GM23338 (cell line): ENCODE measurements at regions not wholly inside any gene's neighbourhood (a gene's known extent, or its start where the extent isn't known, plus 50 kb on each side); places are given as distances from the start of the nearest gene placed in this dataset.

Experiments used
- ATAC-seq: fragments of 200-7000 bp; cut with Tn5 transposase; 3 replicates; pipeline ENCODE4 v1.9.1; 2020
- DNase-seq: peaks from one replicate; pipeline ENCODE4 v3.0.0-alpha.2; 2015; ENCODE audit warnings: low spot score
- H2AFZ ChIP-seq: fragments of 200-600 bp; sonication (generic); 2 replicates; pipeline ENCODE4 v1.8.0; 2016; ENCODE audit warnings: antibody characterized with exemption, mild to moderate bottlenecking, moderate library complexity
- H3F3A ChIP-seq: fragments of 200-600 bp; sonication (generic); replicated peaks from 2 replicates; pipeline ENCODE4 v1.8.0; 2017; ENCODE audit warnings: antibody characterized with exemption, mixed run types, low read depth
- H3K27ac ChIP-seq: fragments of 200-600 bp; sonication (generic); 2 replicates; pipeline ENCODE4 v1.6.1; 2016; ENCODE audit warnings: low read depth
- H3K27me3 ChIP-seq: fragments of 200-600 bp; sonication (generic); 2 replicates; pipeline ENCODE4 v1.8.0; 2016; ENCODE audit warnings: mild to moderate bottlenecking, mixed run types, moderate library complexity; ENCODE audit not compliant: insufficient read depth
- H3K36me3 ChIP-seq: fragments of 200-600 bp; sonication (generic); 2 replicates; pipeline ENCODE4 v1.8.0; 2016; ENCODE audit warnings: mild to moderate bottlenecking; ENCODE audit not compliant: insufficient read depth
- H3K4me1 ChIP-seq: fragments of 200-600 bp; sonication (generic); 2 replicates; pipeline ENCODE4 v1.8.0; 2016; ENCODE audit warnings: mild to moderate bottlenecking, moderate library complexity; ENCODE audit not compliant: insufficient read depth
- H3K4me2 ChIP-seq: fragments of 200-600 bp; sonication (generic); 2 replicates; pipeline ENCODE4 v1.7.1; 2017; ENCODE audit warnings: mixed run types
- H3K4me3 ChIP-seq: fragments of 200-600 bp; sonication (generic); 2 replicates; pipeline ENCODE4 v1.6.1; 2016; ENCODE audit warnings: mixed run types
- H3K79me2 ChIP-seq: fragments of 200-600 bp; sonication (generic); replicated peaks from 2 replicates; pipeline ENCODE4 v1.8.0; 2017; ENCODE audit warnings: mild to moderate bottlenecking; ENCODE audit not compliant: insufficient read depth
- H3K9me2 ChIP-seq: fragments of 200-600 bp; sonication (generic); 2 replicates; pipeline ENCODE4 v1.8.0; 2017; ENCODE audit not compliant: insufficient read depth
- H4K20me1 ChIP-seq: fragments of 200-600 bp; sonication (generic); replicated peaks from 2 replicates; pipeline ENCODE4 v1.8.0; 2017; ENCODE audit warnings: mild to moderate bottlenecking; ENCODE audit not compliant: insufficient read depth
- H3K27ac Mint-ChIP-seq: 2 replicates; pipeline ENCODE4 v1.8.0; 2020; ENCODE audit warnings: inconsistent platforms, mild to moderate bottlenecking, moderate library complexity, mixed read lengths
- H3K27me3 Mint-ChIP-seq: 3 replicates; pipeline ENCODE4 v1.8.0; 2022; ENCODE audit warnings: low read depth, mild to moderate bottlenecking, moderate library complexity, mixed read lengths, inconsistent platforms; ENCODE audit not compliant: insufficient read depth, poor library complexity
- H3K36me3 Mint-ChIP-seq: 3 replicates; pipeline ENCODE4 v1.8.0; 2021; ENCODE audit warnings: low read depth, mild to moderate bottlenecking, inconsistent platforms, moderate library complexity, mixed read lengths
- H3K4me1 Mint-ChIP-seq: 3 replicates; pipeline ENCODE4 v1.8.0; 2020; ENCODE audit warnings: mild to moderate bottlenecking, inconsistent platforms, mixed read lengths
- H3K4me3 Mint-ChIP-seq: 3 replicates; pipeline ENCODE4 v1.8.0; 2021; ENCODE audit warnings: moderate library complexity, mild to moderate bottlenecking, inconsistent platforms, mixed read lengths
- H3K9me3 Mint-ChIP-seq: 3 replicates; pipeline ENCODE4 v1.8.0; 2020; ENCODE audit warnings: moderate library complexity, mild to moderate bottlenecking, inconsistent platforms, mixed read lengths
- CREB1 ChIP-seq: fragments of 250-450 bp; sonication (Bioruptor Pico); IDR thresholded peaks from 2 replicates; pipeline ENCODE4 v1.5.0; 2020; ENCODE audit warnings: low read depth, mild to moderate bottlenecking, moderate library complexity
- EZH2 ChIP-seq: fragments of 200-600 bp; sonication (generic); IDR thresholded peaks from one replicate; pipeline ENCODE4 v1.8.0; 2017; ENCODE audit warnings: antibody characterized with exemption, mild to moderate bottlenecking, low read depth; ENCODE audit not compliant: unreplicated experiment
- EZH2phosphoT487 ChIP-seq: fragments of 200-600 bp; sonication (generic); IDR thresholded peaks from one replicate; pipeline ENCODE4 v1.8.1; 2018; ENCODE audit warnings: antibody characterized with exemption; ENCODE audit not compliant: unreplicated experiment
- JUNB ChIP-seq: IDR thresholded peaks from one replicate; pipeline ENCODE4 v1.6.1; 2016; ENCODE audit warnings: antibody characterized with exemption; ENCODE audit not compliant: unreplicated experiment
- ZNF462 ChIP-seq: fragments of 250-450 bp; sonication (Bioruptor Pico); IDR thresholded peaks from 2 replicates; pipeline ENCODE4 v1.5.0; 2020; ENCODE audit warnings: mild to moderate bottlenecking, moderate library complexity
- TF ChIP-seq, protein P1 (sequence below): IDR thresholded peaks from one replicate; pipeline ENCODE4 v1.6.1; 2018; ENCODE audit warnings: antibody characterized with exemption; ENCODE audit not compliant: unreplicated experiment

DNA sequence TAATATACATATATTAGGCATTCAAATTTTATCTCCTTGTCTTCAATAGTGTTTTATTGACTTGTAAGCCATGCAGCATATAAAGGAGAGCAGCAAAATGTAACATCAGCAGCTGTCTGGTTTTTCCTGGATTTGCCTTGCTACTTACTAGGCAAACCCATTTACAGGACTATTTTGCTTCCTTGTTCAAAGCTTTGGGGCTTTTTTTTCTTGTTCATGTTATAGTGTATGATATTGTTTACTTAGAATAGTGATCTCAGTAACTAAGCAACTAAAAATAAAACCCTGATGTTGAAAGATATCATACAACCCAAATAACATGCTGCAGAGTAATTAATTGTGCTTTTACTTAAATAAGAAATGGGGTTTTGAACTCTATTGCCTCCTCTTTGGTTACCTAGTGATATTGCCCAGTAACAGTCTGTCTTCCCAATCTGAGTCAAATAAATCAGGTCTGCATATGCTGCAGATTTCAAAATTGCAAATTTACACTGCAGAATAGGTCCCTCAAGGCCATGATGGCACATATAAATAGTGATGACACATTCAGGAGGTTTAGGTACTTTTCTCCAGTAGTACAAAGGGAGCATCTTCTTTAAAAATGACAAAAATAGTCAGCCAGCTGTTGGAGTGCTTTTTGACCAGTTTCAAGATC, 578.1 kb upstream of the NECTIN3 start (continued):
- TF ChIP-seq ZNF462 (CRISPR knock-in tag): no peak
- no peak for TF ChIP-seq EZH2
- no peak for TF ChIP-seq JUNB
- TF ChIP-seq, protein P1, sequence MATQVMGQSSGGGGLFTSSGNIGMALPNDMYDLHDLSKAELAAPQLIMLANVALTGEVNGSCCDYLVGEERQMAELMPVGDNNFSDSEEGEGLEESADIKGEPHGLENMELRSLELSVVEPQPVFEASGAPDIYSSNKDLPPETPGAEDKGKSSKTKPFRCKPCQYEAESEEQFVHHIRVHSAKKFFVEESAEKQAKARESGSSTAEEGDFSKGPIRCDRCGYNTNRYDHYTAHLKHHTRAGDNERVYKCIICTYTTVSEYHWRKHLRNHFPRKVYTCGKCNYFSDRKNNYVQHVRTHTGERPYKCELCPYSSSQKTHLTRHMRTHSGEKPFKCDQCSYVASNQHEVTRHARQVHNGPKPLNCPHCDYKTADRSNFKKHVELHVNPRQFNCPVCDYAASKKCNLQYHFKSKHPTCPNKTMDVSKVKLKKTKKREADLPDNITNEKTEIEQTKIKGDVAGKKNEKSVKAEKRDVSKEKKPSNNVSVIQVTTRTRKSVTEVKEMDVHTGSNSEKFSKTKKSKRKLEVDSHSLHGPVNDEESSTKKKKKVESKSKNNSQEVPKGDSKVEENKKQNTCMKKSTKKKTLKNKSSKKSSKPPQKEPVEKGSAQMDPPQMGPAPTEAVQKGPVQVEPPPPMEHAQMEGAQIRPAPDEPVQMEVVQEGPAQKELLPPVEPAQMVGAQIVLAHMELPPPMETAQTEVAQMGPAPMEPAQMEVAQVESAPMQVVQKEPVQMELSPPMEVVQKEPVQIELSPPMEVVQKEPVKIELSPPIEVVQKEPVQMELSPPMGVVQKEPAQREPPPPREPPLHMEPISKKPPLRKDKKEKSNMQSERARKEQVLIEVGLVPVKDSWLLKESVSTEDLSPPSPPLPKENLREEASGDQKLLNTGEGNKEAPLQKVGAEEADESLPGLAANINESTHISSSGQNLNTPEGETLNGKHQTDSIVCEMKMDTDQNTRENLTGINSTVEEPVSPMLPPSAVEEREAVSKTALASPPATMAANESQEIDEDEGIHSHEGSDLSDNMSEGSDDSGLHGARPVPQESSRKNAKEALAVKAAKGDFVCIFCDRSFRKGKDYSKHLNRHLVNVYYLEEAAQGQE: no peak

GRCh38 chr3:110494093-110494490, 577.5 kb upstream of the NECTIN3 start:
- Histone ChIP-seq H3K9me2 (no peaks in the 10 kb centered on the region; the same call in 1 of the 2 replicates), H3K4me3 (no peak overlapping the region), H3F3A (no peaks in the 10 kb centered on the region), H3K4me1 (peaks cover 8% of the 10 kb centered on the region; the same call in 1 of the 2 replicates), H3K4me2 (no peak overlapping the region), H3K27me3 (no peaks in the 10 kb centered on the region), H2AFZ (no peak overlapping the region), H4K20me1 (no peaks in the 10 kb centered on the region), H3K27ac (no peak overlapping the region), H3K36me3 (no peaks in the 10 kb centered on the region), H3K79me2 (no peaks in the 10 kb centered on the region)
- Mint-ChIP-seq H3K4me3 (no peak overlapping the region), H3K4me1 (peaks cover 8% of the 10 kb centered on the region; the same call in 2 of the 3 replicates), H3K27ac (no peak overlapping the region), H3K27me3 (peaks cover 1% of the 10 kb centered on the region), H3K36me3 (peaks cover 3% of the 10 kb centered on the region; the same call in 1 of the 3 replicates), H3K9me3 (no peaks in the 10 kb centered on the region; the same call in 1 of the 3 replicates)
- DNase-seq (no peak), ATAC-seq (no peak)
- TF ChIP-seq JUNB: no peak
- no peak for TF ChIP-seq EZH2phosphoT487
- TF ChIP-seq CREB1 (CRISPR knock-in tag): no peak
- TF ChIP-seq EZH2: no peak
